Keratinocyte (primary cell): ENCODE measurements at regions not wholly inside any gene's neighbourhood (a gene's known extent, or its start where the extent isn't known, plus 50 kb on each side); places are given as distances from the start of the nearest gene placed in this dataset.

ENCODE experiments used
- DNase-seq: peaks from one replicate; pipeline ENCODE4 v3.0.0-alpha.2; 2011; ENCODE audit warnings: low read depth, missing footprints, low spot score
- FAIRE-seq: peaks from 2 replicates; lab custom pipeline; 2011; peaks lifted over from hg19 to GRCh38; lab: Jason Lieb, UNC
- H2AFZ ChIP-seq: 2 replicates; pipeline ENCODE4 v1.6.0; 2012; ENCODE audit warnings: low read length, control low read depth, inconsistent platforms; ENCODE audit not compliant: control insufficient read depth
- H3K27ac ChIP-seq: 2 replicates; pipeline ENCODE4 v1.5.1; 2011; ENCODE audit warnings: low read length; ENCODE audit not compliant: control insufficient read depth, insufficient read depth
- H3K27me3 ChIP-seq: 3 replicates; pipeline ENCODE4 v1.6.0; 2011; ENCODE audit warnings: low read length; ENCODE audit not compliant: control insufficient read depth, insufficient read depth; ENCODE audit errors: extremely low read depth
- H3K36me3 ChIP-seq, 2 experiments: 2 replicates in 1 of 2; 3 replicates in 1 of 2; pipeline ENCODE4 v1.5.1; 2011; ENCODE audit warnings: low read length in 2 of 2, mild to moderate bottlenecking in 1 of 2; ENCODE audit not compliant: control insufficient read depth in 2 of 2, insufficient read depth in 2 of 2; ENCODE audit errors: extremely low read depth in 1 of 2
- H3K4me1 ChIP-seq: 3 replicates; pipeline ENCODE4 v1.5.1; 2011; ENCODE audit warnings: low read length; ENCODE audit not compliant: control insufficient read depth, insufficient read depth; ENCODE audit errors: extremely low read depth
- H3K4me2 ChIP-seq: 3 replicates; pipeline ENCODE4 v1.6.0; 2011; ENCODE audit warnings: low read depth, low read length; ENCODE audit not compliant: control insufficient read depth, insufficient read depth; ENCODE audit errors: extremely low read depth
- H3K4me3 ChIP-seq, 3 experiments: fragments of 200-600 bp in 1 of 3; sonication (generic) in 1 of 3; 2 replicates in 2 of 3; 3 replicates in 1 of 3; pipeline ENCODE4 v1.5.1; 2011 to 2016; ENCODE audit warnings: low read length in 3 of 3, mild to moderate bottlenecking in 3 of 3, control low read depth in 2 of 3, inconsistent platforms in 1 of 3, low read depth in 1 of 3, mixed read lengths in 1 of 3, mixed run types in 1 of 3, moderate library complexity in 1 of 3; ENCODE audit not compliant: control insufficient read depth in 2 of 3, insufficient read depth in 2 of 3; ENCODE audit errors: extremely low read depth in 1 of 3
- H3K79me2 ChIP-seq: 2 replicates; pipeline ENCODE4 v1.6.0; 2012; ENCODE audit warnings: low read length; ENCODE audit not compliant: control insufficient read depth, insufficient read depth
- H3K9ac ChIP-seq: 3 replicates; pipeline ENCODE4 v1.6.0; 2011; ENCODE audit warnings: low read length; ENCODE audit not compliant: control insufficient read depth, insufficient read depth; ENCODE audit errors: extremely low read depth
- H3K9me1 ChIP-seq: 3 replicates; pipeline ENCODE4 v1.6.0; 2011; ENCODE audit warnings: low read length; ENCODE audit not compliant: control insufficient read depth, insufficient read depth; ENCODE audit errors: extremely low read depth
- H3K9me3 ChIP-seq: 2 replicates; pipeline ENCODE4 v1.5.1; 2012; ENCODE audit warnings: low read depth, low read length; ENCODE audit not compliant: control insufficient read depth
- H4K20me1 ChIP-seq: 3 replicates; pipeline ENCODE4 v1.6.0; 2011; ENCODE audit warnings: low read length; ENCODE audit not compliant: control insufficient read depth, insufficient read depth; ENCODE audit errors: extremely low read depth
- EZH2 ChIP-seq: IDR thresholded peaks from one replicate; pipeline ENCODE4 v1.6.1; 2012; ENCODE audit warnings: inconsistent platforms, mild to moderate bottlenecking, low read length, moderate library complexity
- dilution Hi-C: fragments of 300-500 bp; cut with MboI; formaldehyde crosslinking; loops from one replicate; pipeline ENCODE4 v1.7.0; 2020; ENCODE audit warnings: low sequenced_read_pairs; ENCODE audit not compliant: extremely low pct_ligation_motif_present
- TF ChIP-seq, protein P1 (sequence below), 3 experiments: IDR thresholded peaks in 1 of 3; conservative IDR thresholded peaks in 1 of 3; optimal IDR thresholded peaks in 1 of 3; 2 replicates in 2 of 3; 3 replicates in 1 of 3; pipeline versions ENCODE3 to v1.5.1; 2011; ENCODE audit warnings: low read length in 3 of 3, mild to moderate bottlenecking in 3 of 3, moderate library complexity in 2 of 3, control low read depth in 1 of 3, inconsistent platforms in 1 of 3; ENCODE audit not compliant: insufficient read depth in 2 of 3; ENCODE audit errors: extremely low read depth in 1 of 3

DNA sequence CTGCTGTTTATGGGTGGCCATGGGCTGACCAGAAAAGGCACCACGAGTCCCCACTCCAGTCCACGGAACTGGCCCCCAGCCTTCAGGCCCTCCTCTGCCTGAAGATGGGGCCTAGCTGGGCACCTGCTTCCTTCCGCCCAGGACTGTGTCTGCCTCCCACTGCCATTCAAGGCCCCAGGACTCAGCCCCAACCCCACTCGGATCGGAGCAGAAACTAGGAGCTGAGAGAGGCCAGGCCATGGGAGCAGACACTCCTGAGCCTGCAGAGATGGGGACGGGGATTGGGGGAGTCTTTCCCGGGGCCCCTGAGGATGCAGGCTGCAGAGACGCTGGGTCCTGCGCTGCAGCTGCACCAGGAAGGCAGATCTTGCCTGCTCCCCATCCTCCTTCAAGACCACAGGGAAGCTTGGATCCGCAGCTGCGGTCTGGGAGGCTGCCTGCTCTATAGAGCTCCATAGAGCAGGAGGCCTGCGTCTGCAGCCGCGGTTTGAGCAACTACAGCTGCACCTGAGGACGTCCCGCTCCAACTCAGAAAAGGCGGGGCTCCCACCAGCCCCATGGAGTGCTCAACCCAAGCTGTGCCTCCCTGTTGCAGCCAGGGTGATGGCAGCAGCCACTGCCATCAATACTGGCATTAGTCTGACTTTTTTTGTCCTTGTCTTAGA is 383.9 kb upstream of the TMCO5A start:
- Histone ChIP-seq H3K79me2 (no peaks in the 10 kb centered on the region), H2AFZ (no peak overlapping the region), H3K36me3 (no peaks in the 10 kb centered on the region), H4K20me1 (no peaks in the 10 kb centered on the region), H3K27me3 (no peaks in the 10 kb centered on the region), H3K9ac (no peak overlapping the region), H3K9me3 (no peaks in the 10 kb centered on the region), H3K4me3 (no peak overlapping the region), H3K4me1 (no peaks in the 10 kb centered on the region), H3K4me2 (no peak overlapping the region), H3K27ac (no peak overlapping the region), H3K9me1 (no peaks in the 10 kb centered on the region)
- dilution Hi-C loops: no loop called here
- TF ChIP-seq EZH2: no peak
- TF ChIP-seq, protein P1, sequence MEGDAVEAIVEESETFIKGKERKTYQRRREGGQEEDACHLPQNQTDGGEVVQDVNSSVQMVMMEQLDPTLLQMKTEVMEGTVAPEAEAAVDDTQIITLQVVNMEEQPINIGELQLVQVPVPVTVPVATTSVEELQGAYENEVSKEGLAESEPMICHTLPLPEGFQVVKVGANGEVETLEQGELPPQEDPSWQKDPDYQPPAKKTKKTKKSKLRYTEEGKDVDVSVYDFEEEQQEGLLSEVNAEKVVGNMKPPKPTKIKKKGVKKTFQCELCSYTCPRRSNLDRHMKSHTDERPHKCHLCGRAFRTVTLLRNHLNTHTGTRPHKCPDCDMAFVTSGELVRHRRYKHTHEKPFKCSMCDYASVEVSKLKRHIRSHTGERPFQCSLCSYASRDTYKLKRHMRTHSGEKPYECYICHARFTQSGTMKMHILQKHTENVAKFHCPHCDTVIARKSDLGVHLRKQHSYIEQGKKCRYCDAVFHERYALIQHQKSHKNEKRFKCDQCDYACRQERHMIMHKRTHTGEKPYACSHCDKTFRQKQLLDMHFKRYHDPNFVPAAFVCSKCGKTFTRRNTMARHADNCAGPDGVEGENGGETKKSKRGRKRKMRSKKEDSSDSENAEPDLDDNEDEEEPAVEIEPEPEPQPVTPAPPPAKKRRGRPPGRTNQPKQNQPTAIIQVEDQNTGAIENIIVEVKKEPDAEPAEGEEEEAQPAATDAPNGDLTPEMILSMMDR (optimal IDR thresholded peaks at IDR 0.05 in 1 of 3, IDR thresholded peaks at IDR 0.05 in 1 of 3, conservative IDR thresholded peaks at IDR 0.05 in 1 of 3; ENCODE audit: extremely low read depth in 1 of 3, insufficient read depth in 2 of 3, low read length in 3 of 3): no peak
- DNase-seq (no peak), FAIRE-seq (no peak)

DNA sequence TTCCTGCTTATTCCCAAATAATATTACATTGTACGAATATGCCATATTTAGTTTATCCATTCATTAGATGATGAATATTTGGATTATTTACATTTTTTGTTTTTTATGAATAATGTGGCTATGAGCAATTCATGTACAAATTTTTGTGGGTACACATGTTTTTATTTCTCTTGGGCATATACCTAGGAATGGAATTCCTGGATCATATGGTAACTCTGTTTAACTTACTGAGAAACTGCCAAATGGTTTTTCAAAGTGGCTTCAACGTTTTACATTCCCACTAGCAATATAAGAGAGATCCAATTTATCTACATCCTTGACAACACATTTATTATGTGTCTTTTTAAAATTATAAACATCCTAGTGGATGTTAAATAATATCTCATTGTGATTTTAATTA is 362.0 kb upstream of the TMCO5A start:
- Histone ChIP-seq H3K79me2 (no peaks in the 10 kb centered on the region), H3K4me3 (no peak overlapping the region), H4K20me1 (no peaks in the 10 kb centered on the region), H3K9me3 (no peaks in the 10 kb centered on the region), H3K4me2 (no peak overlapping the region), H3K27me3 (no peaks in the 10 kb centered on the region), H2AFZ (no peak overlapping the region), H3K36me3 (no peaks in the 10 kb centered on the region), H3K4me1 (no peaks in the 10 kb centered on the region), H3K27ac (no peak overlapping the region), H3K9ac (no peak overlapping the region), H3K9me1 (no peaks in the 10 kb centered on the region)
- no peak for DNase-seq
- no peak for FAIRE-seq
- dilution Hi-C loops: no loop called here
- TF ChIP-seq, protein P1 (optimal IDR thresholded peaks at IDR 0.05 in 1 of 3, IDR thresholded peaks at IDR 0.05 in 1 of 3, conservative IDR thresholded peaks at IDR 0.05 in 1 of 3; ENCODE audit: extremely low read depth in 1 of 3, insufficient read depth in 2 of 3, low read length in 3 of 3): no peak
- TF ChIP-seq EZH2: no peak
